ENCODE measurements at regions not wholly inside any gene's neighbourhood (a gene's known extent, or its start where the extent isn't known, plus 50 kb on each side); places are given as distances from the start of the nearest gene placed in this dataset.

GRCh38 chr13:29943686-29944085, 93.3 kb upstream of the UBL3 start:
- Histone ChIP-seq H3K36me3 (ENCODE audit: control insufficient read depth in 2 of 4, insufficient read depth in 4 of 4, low read length in 3 of 4) (no peaks in the 10 kb centered on the region), H4K8ac (ENCODE audit: extremely low read depth, insufficient read depth, low read length) (no peak overlapping the region), H3K14ac (ENCODE audit: insufficient read length) (no peak overlapping the region), H3K18ac (ENCODE audit: extremely low read depth, low read length) (0 out of 2 replicates have a peak overlapping the region, but pooled peaks have one; percentile 38), H3K79me2 (ENCODE audit: control insufficient read depth in 1 of 2, insufficient read depth in 2 of 2, low read length in 2 of 2) (no peaks in the 10 kb centered on the region), H2AK5ac (ENCODE audit: low read depth, low read length) (no peak overlapping the region), H3K9me3 (ENCODE audit: insufficient read depth in 2 of 2, low read depth in 1 of 2, low read length in 1 of 2) (no peaks in the 10 kb centered on the region), H4K20me1 (replicated peaks in 1 of 2; ENCODE audit: control insufficient read depth in 1 of 2, insufficient read depth in 2 of 2, low read length in 2 of 2) (no peaks in the 10 kb centered on the region), H3K4me1 (replicated peaks in 1 of 4; ENCODE audit: control insufficient read depth in 3 of 4, insufficient read depth in 4 of 4, low read length in 3 of 4) (peaks cover 2 to 17% (median 9%) of the 10 kb centered on the region in 4 experiments; a peak in 6 of 7 replicates), H2BK120ac (replicated peaks; ENCODE audit: low read depth, low read length) (no peak overlapping the region), H2BK12ac (ENCODE audit: low read depth, low read length) (peak overlapping the region; percentile 92; the same call in 1 of the 2 replicates), H2AFZ (ENCODE audit: low read length) (no peak overlapping the region), H2BK5ac (ENCODE audit: low read depth, low read length) (no peak overlapping the region), H3K23ac (ENCODE audit: insufficient read length) (no peak overlapping the region), H3K4me2 (ENCODE audit: insufficient read depth in 1 of 2, low read depth in 2 of 2, low read length in 2 of 2) (peak overlapping the region in 1 of 2 experiments; percentile 13; a peak in 1 of 4 replicates), H4K5ac (ENCODE audit: insufficient read length, low read depth, low read length) (no peak overlapping the region), H2BK20ac (ENCODE audit: low read length) (peak overlapping the region; percentile 88; the same call in 1 of the 2 replicates), H3K23me2 (ENCODE audit: low read depth, low read length) (no peaks in the 10 kb centered on the region; the same call in 1 of the 2 replicates), H3K56ac (replicated peaks; ENCODE audit: insufficient read length, low read depth, low read length) (no peak overlapping the region), H3K27me3 (replicated peaks in 1 of 4; ENCODE audit: control insufficient read depth in 3 of 4, extremely low read depth in 1 of 4, insufficient read depth in 3 of 4, low read length in 3 of 4) (peaks cover 0 to 16% (median 10%) of the 10 kb centered on the region in 4 experiments; a peak in 3 of 7 replicates), H3K9ac (replicated peaks in 1 of 4; ENCODE audit: extremely low read depth in 1 of 4, low read depth in 3 of 4, low read length in 3 of 4) (no peak overlapping the region), H4K91ac (replicated peaks; ENCODE audit: insufficient read length, low read length) (no peak overlapping the region), H3K27ac (ENCODE audit: low read depth, low read length) (no peak overlapping the region), H2BK15ac (ENCODE audit: low read length) (0 out of 2 replicates have a peak overlapping the region, but pooled peaks have one; percentile 46), H3K4ac (replicated peaks; ENCODE audit: insufficient read length, low read depth, low read length) (no peak overlapping the region), H3K79me1 (ENCODE audit: low read depth, low read length) (no peaks in the 10 kb centered on the region), H3K4me3 (ENCODE audit: extremely low read depth in 1 of 4, insufficient read depth in 2 of 4, low read depth in 3 of 4, low read length in 4 of 4) (0 out of 8 replicates have a peak overlapping the region, but pooled peaks of 1 of the 4 experiments have one; percentile 7)
- 55% methylated on average over 8 of the region's 8 CpGs; no CpG with 5 or more reads in 1 of the 2 experiments for WGBS, 2 experiments (ENCODE audit: extremely low coverage in 1 of 2, insufficient coverage in 1 of 2, insufficient read length in 1 of 2, insufficient replicate concordance in 2 of 2, low coverage in 1 of 2, low lambda C conversion rate in 2 of 2, missing lambda C conversion rate in 1 of 2)
- POLR2A ChIA-PET (ENCODE audit: partially characterized antibody): interaction anchor here (1.3 kb wide), 1 partner anchor 20 kb away, joined by 4 read pairs; no protein-coding TSS in a partner anchor
- TF ChIP-seq ATF2 (IDR thresholded peaks at IDR 0.05; ENCODE audit: low read length): no peak
- TF ChIP-seq BACH1 (IDR thresholded peaks at IDR 0.05; ENCODE audit: low read length): peak; percentile 44
- no peak for TF ChIP-seq TEAD4 (IDR thresholded peaks at IDR 0.05; ENCODE audit: low read depth, low read length)
- TF ChIP-seq MAFK (IDR thresholded peaks at IDR 0.05; ENCODE audit: low read depth, low read length): peak; percentile 50; the same call in 1 of the 2 replicates
- FAIRE-seq: no peak
- DNase-seq (ENCODE audit: low read depth in 1 of 2, low spot score in 2 of 2): no peak
- CTCF ChIA-PET (ENCODE audit: partially characterized antibody): interaction anchor here (0.6 to 2.1 kb wide), 5 partner anchors 8 to 170 kb away, joined by 3 to 5 read pairs (median 3); no protein-coding TSS in a partner anchor
